Stomach (tissue), 4 donors: ENCODE measurements at regions not wholly inside any gene's neighbourhood (a gene's known extent, or its start where the extent isn't known, plus 50 kb on each side); places are given as distances from the start of the nearest gene placed in this dataset.

Source experiments
- POLR2A ChIP-seq, 4 donors: fragments of 450-650 bp; IDR thresholded peaks; one replicate each; pipeline ENCODE4 v1.6.1; 2016; ENCODE audit warnings: antibody characterized with exemption in 4 of 4, control low read depth in 2 of 4, mild to moderate bottlenecking in 1 of 4, moderate library complexity in 1 of 4
- TF ChIP-seq, protein P1 (sequence below), 7 experiments: fragments of 450-650 bp in 4 of 7; fragments of 200-600 bp in 3 of 7; sonication (generic) in 3 of 7; IDR thresholded peaks; one replicate each; pipeline ENCODE4 v1.5.1; 2016 to 2019; ENCODE audit warnings: antibody characterized with exemption in 7 of 7, control low read depth in 2 of 7, mild to moderate bottlenecking in 1 of 7

DNA sequence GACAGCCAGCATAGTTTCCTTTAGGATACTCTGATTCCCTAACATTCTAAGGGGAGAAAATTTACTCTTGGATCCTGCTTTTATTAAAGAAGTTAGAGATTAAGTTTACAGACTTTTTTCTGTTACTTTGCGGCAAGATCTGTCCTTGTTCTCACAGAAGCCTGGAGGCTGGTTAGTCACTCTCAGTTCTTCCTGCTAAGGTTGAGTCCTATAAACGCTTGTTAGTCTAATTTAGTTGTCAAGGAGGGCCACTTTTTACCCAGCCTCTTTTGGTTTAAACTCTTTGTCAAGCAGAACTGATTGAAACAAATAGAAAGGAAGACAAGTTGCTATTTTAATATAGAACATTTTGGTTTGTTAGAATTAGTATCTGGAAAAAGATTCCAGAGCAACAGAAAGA, 89.7 kb downstream of the C21orf91 start:
- no peak for TF ChIP-seq POLR2A (IDR thresholded peaks at IDR 0.05)
- TF ChIP-seq, protein P1, sequence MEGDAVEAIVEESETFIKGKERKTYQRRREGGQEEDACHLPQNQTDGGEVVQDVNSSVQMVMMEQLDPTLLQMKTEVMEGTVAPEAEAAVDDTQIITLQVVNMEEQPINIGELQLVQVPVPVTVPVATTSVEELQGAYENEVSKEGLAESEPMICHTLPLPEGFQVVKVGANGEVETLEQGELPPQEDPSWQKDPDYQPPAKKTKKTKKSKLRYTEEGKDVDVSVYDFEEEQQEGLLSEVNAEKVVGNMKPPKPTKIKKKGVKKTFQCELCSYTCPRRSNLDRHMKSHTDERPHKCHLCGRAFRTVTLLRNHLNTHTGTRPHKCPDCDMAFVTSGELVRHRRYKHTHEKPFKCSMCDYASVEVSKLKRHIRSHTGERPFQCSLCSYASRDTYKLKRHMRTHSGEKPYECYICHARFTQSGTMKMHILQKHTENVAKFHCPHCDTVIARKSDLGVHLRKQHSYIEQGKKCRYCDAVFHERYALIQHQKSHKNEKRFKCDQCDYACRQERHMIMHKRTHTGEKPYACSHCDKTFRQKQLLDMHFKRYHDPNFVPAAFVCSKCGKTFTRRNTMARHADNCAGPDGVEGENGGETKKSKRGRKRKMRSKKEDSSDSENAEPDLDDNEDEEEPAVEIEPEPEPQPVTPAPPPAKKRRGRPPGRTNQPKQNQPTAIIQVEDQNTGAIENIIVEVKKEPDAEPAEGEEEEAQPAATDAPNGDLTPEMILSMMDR (IDR thresholded peaks at IDR 0.05), result no peak
